ENCODE measurements at regions not wholly inside any gene's neighbourhood (a gene's known extent, or its start where the extent isn't known, plus 50 kb on each side); places are given as distances from the start of the nearest gene placed in this dataset.

- no peak for TF ChIP-seq EP300 (IDR thresholded peaks at IDR 0.05)
- no peak for TF ChIP-seq CTCF (IDR thresholded peaks at IDR 0.05)
Measured at GRCh38 chr18:41038071-41038470, 917.0 kb upstream of the PIK3C3 start.

All from sigmoid colon (tissue), 4 donors.